GM13976 (cell line): ENCODE measurements at regions not wholly inside any gene's neighbourhood (a gene's known extent, or its start where the extent isn't known, plus 50 kb on each side); places are given as distances from the start of the nearest gene placed in this dataset.

Experiments used
- DNase-seq: peaks from one replicate; pipeline ENCODE4 v3.0.0; 2012; ENCODE audit warnings: low spot score
- CTCF ChIP-seq: IDR thresholded peaks from 2 replicates; pipeline ENCODE4 v1.5.1; 2012; ENCODE audit warnings: borderline replicate concordance, mild to moderate bottlenecking; ENCODE audit not compliant: insufficient read depth; ENCODE audit errors: extremely low read depth, missing control alignments, control extremely low read depth
- in situ Hi-C: fragments of 300-500 bp; cut with MboI; formaldehyde crosslinking; loops from one replicate; pipeline ENCODE4 v1.12.0; 2022; ENCODE audit warnings: low sequenced_read_pairs, mixed read lengths, inconsistent platforms; ENCODE audit not compliant: unreplicated experiment

GRCh38 chr7:31462636-31463035, 51.3 kb upstream of the ITPRID1 start:
- TF ChIP-seq CTCF: no peak
- DNase-seq: no peak
- in situ Hi-C loops: no loop called here
